Neural crest cell (in vitro differentiated cells): ENCODE measurements at regions not wholly inside any gene's neighbourhood (a gene's known extent, or its start where the extent isn't known, plus 50 kb on each side); places are given as distances from the start of the nearest gene placed in this dataset.
"Not testable (repeated sequence)": the region's sequence is repeated elsewhere in the genome, so short reads cannot be mapped to it uniquely, and the experiment has no call there.

Experiments used
- DNase-seq: peaks from one replicate; pipeline ENCODE4 v3.0.0; 2021; ENCODE audit warnings: low read depth, mixed read lengths, low spot score
- H3K27ac Mint-ChIP-seq: one replicate; pipeline ENCODE4 v1.8.0; 2021; ENCODE audit warnings: mild to moderate bottlenecking, mixed read lengths; ENCODE audit not compliant: unreplicated experiment
- H3K27me3 Mint-ChIP-seq: 2 replicates; pipeline ENCODE4 v1.8.0; 2021; ENCODE audit warnings: low read depth, mild to moderate bottlenecking, mixed read lengths
- H3K36me3 Mint-ChIP-seq: 2 replicates; pipeline ENCODE4 v1.8.0; 2021; ENCODE audit warnings: low read depth, mild to moderate bottlenecking, mixed read lengths
- H3K4me1 Mint-ChIP-seq: 2 replicates; pipeline ENCODE4 v1.8.0; 2021; ENCODE audit warnings: mixed read lengths
- H3K4me3 Mint-ChIP-seq: one replicate; pipeline ENCODE4 v1.8.0; 2021; ENCODE audit warnings: mild to moderate bottlenecking, mixed read lengths
- H3K9me3 Mint-ChIP-seq: 2 replicates; pipeline ENCODE4 v1.8.0; 2021; ENCODE audit warnings: mixed read lengths
- TF ChIP-seq, protein P1 (sequence below): fragments of 200-600 bp; sonication (generic); conservative IDR thresholded peaks from 2 replicates; pipeline ENCODE4 v1.5.0; 2021; ENCODE audit warnings: antibody characterized with exemption, mild to moderate bottlenecking

DNA sequence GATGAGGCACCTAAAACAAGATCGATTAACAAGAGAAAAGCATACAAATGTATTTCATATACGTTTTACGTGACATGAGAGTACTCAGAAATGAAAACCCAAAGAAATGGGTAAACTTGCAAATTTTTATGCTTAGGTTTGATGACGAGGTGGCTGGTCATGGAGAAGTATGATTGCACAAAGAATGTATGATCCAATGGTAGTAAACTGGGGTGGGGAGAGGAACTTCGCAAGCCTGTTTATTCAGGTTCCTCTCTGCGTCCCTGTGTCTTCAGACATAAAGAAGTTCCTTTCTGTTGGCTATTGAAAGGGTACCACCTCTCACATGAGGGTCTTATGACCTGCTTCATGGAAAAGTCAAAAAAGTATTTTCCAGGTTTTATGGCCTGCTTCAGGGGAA lies 309.2 kb downstream of the BCOR start:
- no peak for DNase-seq
- Mint-ChIP-seq H3K4me3 (no peak overlapping the region), H3K9me3 (peaks cover 3% of the 10 kb centered on the region), H3K27me3 (no peaks in the 10 kb centered on the region), H3K27ac (no peak overlapping the region), H3K36me3 (no peaks in the 10 kb centered on the region), H3K4me1 (no peaks in the 10 kb centered on the region)
- TF ChIP-seq, protein P1, sequence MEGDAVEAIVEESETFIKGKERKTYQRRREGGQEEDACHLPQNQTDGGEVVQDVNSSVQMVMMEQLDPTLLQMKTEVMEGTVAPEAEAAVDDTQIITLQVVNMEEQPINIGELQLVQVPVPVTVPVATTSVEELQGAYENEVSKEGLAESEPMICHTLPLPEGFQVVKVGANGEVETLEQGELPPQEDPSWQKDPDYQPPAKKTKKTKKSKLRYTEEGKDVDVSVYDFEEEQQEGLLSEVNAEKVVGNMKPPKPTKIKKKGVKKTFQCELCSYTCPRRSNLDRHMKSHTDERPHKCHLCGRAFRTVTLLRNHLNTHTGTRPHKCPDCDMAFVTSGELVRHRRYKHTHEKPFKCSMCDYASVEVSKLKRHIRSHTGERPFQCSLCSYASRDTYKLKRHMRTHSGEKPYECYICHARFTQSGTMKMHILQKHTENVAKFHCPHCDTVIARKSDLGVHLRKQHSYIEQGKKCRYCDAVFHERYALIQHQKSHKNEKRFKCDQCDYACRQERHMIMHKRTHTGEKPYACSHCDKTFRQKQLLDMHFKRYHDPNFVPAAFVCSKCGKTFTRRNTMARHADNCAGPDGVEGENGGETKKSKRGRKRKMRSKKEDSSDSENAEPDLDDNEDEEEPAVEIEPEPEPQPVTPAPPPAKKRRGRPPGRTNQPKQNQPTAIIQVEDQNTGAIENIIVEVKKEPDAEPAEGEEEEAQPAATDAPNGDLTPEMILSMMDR, result no peak

DNA sequence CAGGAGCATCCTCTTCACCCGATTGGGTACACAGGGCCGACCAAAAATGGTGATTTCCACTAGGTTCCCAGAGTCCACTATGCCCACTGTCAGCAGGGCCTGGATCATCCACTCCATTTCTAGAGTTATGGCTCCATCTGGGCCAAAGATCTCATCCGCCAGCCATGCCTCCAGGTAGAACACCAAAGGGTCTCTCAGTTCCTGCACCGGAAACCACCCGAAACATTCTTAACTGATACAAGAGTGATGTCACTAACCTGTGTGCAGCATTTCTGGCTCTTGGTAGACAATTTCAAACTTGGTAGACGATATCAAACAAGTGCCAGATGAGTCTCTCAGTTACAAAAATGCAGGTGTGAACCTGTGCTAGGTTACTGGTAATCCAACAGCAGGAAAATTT lies 306.1 kb downstream of the BCOR start:
- no peak for DNase-seq
- Mint-ChIP-seq H3K27ac (no peak overlapping the region), H3K4me3 (no peak overlapping the region), H3K27me3 (no peaks in the 10 kb centered on the region), H3K4me1 (peaks cover 15% of the 10 kb centered on the region), H3K9me3 (peaks cover 3% of the 10 kb centered on the region), H3K36me3 (no peaks in the 10 kb centered on the region)
- TF ChIP-seq, protein P1, result no peak

GRCh38 chrX:39795605-39796004 lies 302.2 kb downstream of the BCOR start:
- DNase-seq, result no peak
- Mint-ChIP-seq H3K27me3 (no peaks in the 10 kb centered on the region), H3K36me3 (no peaks in the 10 kb centered on the region), H3K4me3 (no peak overlapping the region), H3K4me1 (peaks cover 15% of the 10 kb centered on the region), H3K27ac (no peak overlapping the region), H3K9me3 (peaks cover 3% of the 10 kb centered on the region)
- TF ChIP-seq, protein P1, result no peak

DNA sequence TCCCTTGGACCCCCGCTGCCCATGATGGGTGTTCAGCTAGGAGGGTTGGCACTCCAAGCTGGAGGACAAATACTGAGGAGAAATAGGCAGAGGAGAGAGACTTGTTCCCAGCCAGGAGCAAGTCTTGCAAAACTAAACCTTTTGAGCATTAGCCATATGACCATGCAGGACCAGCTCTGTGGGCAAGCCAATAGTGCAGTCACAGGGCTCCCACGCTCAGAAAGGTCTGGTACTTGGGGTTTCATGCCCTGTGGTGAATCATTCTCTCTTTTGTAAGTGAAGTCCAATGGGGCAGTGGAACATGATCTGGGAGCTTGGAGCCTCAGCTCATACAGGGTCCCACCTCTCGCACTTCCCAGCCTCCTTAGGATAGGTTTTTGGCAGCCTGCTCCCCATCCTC lies 300.9 kb downstream of the BCOR start:
- Mint-ChIP-seq H3K36me3 (no peaks in the 10 kb centered on the region), H3K27me3 (no peaks in the 10 kb centered on the region), H3K27ac (no peak overlapping the region), H3K4me3 (no peak overlapping the region), H3K9me3 (no peaks in the 10 kb centered on the region), H3K4me1 (peaks cover 15% of the 10 kb centered on the region)
- TF ChIP-seq, protein P1, result no peak
- DNase-seq, result no peak

- H3K4me1 Mint-ChIP-seq, result peaks cover 24% of the 10 kb centered on the region
- H3K27me3 Mint-ChIP-seq, H3K36me3 Mint-ChIP-seq, H3K9me3 Mint-ChIP-seq, H3K27ac Mint-ChIP-seq, H3K4me3 Mint-ChIP-seq, DNase-seq: not testable (repeated sequence)
Observed at GRCh38 chrX:39798488-39798887, 299.3 kb downstream of the BCOR start.

GRCh38 chrX:39802354-39802753 lies 295.4 kb downstream of the BCOR start:
- Mint-ChIP-seq H3K27me3 (no peaks in the 10 kb centered on the region), H3K4me3 (no peak overlapping the region), H3K9me3 (peaks cover 3% of the 10 kb centered on the region), H3K4me1 (peaks cover 8% of the 10 kb centered on the region), H3K27ac (no peak overlapping the region), H3K36me3 (no peaks in the 10 kb centered on the region)
- TF ChIP-seq, protein P1, result no peak
- no peak for DNase-seq
